ENCODE measurements at regions not wholly inside any gene's neighbourhood (a gene's known extent, or its start where the extent isn't known, plus 50 kb on each side); places are given as distances from the start of the nearest gene placed in this dataset.
A peak's percentile ranks its signal among the peaks of the same experiment; 100 is the strongest.

DNA sequence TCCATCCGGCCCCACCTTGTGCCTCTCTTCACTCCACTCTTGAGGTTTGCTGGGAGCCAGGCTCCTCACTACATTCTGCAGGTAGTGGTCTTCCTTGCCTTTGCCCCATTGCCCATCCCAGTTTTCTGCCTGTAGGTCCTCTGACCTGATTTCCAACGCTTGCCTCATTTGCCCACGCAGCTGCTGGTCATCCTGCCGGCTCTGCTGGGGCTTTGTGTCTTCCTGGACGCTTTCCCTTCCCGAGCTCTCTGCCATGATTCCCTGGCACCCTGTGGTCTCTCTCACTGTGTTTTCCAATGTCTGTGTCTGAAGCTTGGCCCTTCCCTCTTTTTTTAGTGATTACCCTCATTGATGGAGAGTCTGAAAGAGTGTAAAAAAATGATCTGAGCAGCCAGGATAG lies 451.6 kb downstream of the UTRN start:
- H3K9me3 Mint-ChIP-seq: no peaks in the 10 kb centered on the region
- 0 out of 2 replicates have a peak overlapping the region, but pooled peaks have one; percentile 2 for H3K27ac Mint-ChIP-seq
- no peak for DNase-seq
- H3K4me3 Mint-ChIP-seq: no peak overlapping the region
- peaks cover 1% of the 10 kb centered on the region; the same call in 1 of the 2 replicates for H3K27me3 Mint-ChIP-seq (ENCODE audit: insufficient read depth)
- TF ChIP-seq, protein P1, sequence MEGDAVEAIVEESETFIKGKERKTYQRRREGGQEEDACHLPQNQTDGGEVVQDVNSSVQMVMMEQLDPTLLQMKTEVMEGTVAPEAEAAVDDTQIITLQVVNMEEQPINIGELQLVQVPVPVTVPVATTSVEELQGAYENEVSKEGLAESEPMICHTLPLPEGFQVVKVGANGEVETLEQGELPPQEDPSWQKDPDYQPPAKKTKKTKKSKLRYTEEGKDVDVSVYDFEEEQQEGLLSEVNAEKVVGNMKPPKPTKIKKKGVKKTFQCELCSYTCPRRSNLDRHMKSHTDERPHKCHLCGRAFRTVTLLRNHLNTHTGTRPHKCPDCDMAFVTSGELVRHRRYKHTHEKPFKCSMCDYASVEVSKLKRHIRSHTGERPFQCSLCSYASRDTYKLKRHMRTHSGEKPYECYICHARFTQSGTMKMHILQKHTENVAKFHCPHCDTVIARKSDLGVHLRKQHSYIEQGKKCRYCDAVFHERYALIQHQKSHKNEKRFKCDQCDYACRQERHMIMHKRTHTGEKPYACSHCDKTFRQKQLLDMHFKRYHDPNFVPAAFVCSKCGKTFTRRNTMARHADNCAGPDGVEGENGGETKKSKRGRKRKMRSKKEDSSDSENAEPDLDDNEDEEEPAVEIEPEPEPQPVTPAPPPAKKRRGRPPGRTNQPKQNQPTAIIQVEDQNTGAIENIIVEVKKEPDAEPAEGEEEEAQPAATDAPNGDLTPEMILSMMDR (IDR thresholded peaks at IDR 0.05): no peak
- peaks cover 32% of the 10 kb centered on the region for H3K36me3 Mint-ChIP-seq (ENCODE audit: low read depth)
- no peaks in the 10 kb centered on the region for H3K4me1 Mint-ChIP-seq (ENCODE audit: low read depth)

DNA sequence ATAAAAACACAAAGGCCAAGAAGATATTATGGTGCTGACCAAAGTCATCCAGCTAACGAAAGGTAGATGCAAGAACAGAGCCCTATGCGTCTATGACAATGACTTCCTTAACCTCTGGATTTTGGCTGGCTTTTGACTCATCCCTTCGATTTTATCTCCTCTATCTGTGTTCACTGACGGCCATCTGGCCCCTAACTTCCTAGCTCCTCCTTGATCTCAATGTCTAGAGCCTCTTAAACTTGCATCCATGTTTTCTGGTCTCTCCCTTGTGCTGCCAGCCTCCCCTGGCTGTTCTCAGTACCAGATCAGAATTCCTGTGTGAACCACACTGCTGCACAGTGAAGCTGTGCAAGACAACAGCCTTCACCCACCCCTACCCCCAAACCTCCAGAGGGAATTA lies 452.9 kb downstream of the UTRN start:
- H3K27ac Mint-ChIP-seq: no peak overlapping the region
- H3K4me3 Mint-ChIP-seq: no peak overlapping the region
- peaks cover 1% of the 10 kb centered on the region; the same call in 1 of the 2 replicates for H3K27me3 Mint-ChIP-seq (ENCODE audit: insufficient read depth)
- DNase-seq: no peak
- H3K9me3 Mint-ChIP-seq: no peaks in the 10 kb centered on the region
- TF ChIP-seq, protein P1 (IDR thresholded peaks at IDR 0.05): no peak
- H3K36me3 Mint-ChIP-seq (ENCODE audit: low read depth): peaks cover 28% of the 10 kb centered on the region
- no peaks in the 10 kb centered on the region for H3K4me1 Mint-ChIP-seq (ENCODE audit: low read depth)

DNA sequence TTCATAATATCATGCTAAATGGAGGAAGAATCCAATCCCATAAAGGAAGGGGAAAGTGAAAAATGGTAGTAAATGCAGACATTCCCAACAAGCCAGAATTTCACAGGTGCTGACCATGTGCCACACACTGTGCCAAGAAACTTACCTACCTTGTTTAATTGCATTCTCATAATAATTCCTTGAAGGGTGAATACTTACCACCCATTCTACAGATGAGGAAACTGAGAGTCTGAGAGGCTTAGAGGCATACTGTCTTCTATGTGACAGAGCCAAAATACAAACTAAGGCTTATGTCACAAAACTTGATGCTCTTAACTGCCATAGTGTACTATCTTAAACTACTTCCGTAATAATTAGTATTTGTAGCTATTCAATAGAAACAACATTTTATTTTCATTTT lies 454.7 kb downstream of the UTRN start:
- no peak overlapping the region for H3K4me3 Mint-ChIP-seq
- TF ChIP-seq, protein P1 (IDR thresholded peaks at IDR 0.05): no peak
- no peak overlapping the region for H3K27ac Mint-ChIP-seq
- H3K9me3 Mint-ChIP-seq: no peaks in the 10 kb centered on the region
- H3K27me3 Mint-ChIP-seq (ENCODE audit: insufficient read depth): peaks cover 1% of the 10 kb centered on the region; the same call in 1 of the 2 replicates
- no peak for DNase-seq
- H3K36me3 Mint-ChIP-seq (ENCODE audit: low read depth): peaks cover 15% of the 10 kb centered on the region; the same call in 1 of the 2 replicates
- H3K4me1 Mint-ChIP-seq (ENCODE audit: low read depth): no peaks in the 10 kb centered on the region

DNA sequence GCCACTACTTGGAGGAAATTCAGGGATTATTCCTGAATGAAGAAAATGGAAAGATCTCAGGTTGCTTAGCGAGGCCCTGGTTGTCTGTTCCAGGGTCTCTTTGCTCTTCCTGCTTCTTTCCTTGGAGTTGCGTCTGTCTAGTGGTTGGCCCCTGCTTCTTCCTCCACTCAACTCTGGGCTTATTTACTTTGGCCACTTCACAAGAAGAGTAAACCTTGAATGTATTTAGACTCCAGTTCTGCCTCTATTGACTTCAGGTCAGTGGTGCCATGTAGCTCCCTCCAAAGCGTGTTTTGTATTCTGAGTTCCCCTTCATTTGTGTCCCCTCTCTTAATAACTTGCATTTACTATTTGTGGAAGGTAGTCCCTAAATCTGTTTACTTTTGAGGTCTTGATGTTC lies 456.5 kb downstream of the UTRN start:
- no peak overlapping the region for H3K27ac Mint-ChIP-seq
- peaks cover 14% of the 10 kb centered on the region; the same call in 1 of the 2 replicates for H3K36me3 Mint-ChIP-seq (ENCODE audit: low read depth)
- H3K9me3 Mint-ChIP-seq: no peaks in the 10 kb centered on the region
- H3K27me3 Mint-ChIP-seq (ENCODE audit: insufficient read depth): peaks cover 1% of the 10 kb centered on the region; the same call in 1 of the 2 replicates
- peaks cover 1% of the 10 kb centered on the region for H3K4me1 Mint-ChIP-seq (ENCODE audit: low read depth)
- TF ChIP-seq, protein P1 (IDR thresholded peaks at IDR 0.05): no peak
- no peak overlapping the region for H3K4me3 Mint-ChIP-seq
- DNase-seq: no peak

DNA sequence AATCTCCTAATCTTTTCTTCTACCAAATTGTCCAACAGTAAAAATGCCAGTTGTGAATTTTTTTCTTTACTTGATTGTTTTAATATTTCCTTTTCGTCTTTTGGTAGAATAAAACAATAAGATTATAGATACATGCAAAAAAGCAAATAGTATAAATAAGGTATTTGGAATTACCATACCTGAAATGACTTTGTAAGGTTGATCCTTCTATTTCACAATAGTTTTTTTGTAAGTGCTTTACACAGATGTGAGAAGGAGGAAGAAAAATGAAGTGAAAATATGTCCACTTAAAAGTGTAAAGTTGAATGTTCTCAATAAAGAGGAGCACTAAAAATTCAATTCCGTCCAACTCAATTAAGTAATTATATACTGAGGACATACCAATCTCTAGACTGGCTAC lies 457.6 kb downstream of the UTRN start:
- no peak for DNase-seq
- H3K27me3 Mint-ChIP-seq (ENCODE audit: insufficient read depth): no peaks in the 10 kb centered on the region
- peaks cover 8% of the 10 kb centered on the region; the same call in 1 of the 2 replicates for H3K36me3 Mint-ChIP-seq (ENCODE audit: low read depth)
- no peak overlapping the region for H3K27ac Mint-ChIP-seq
- peaks cover 12% of the 10 kb centered on the region for H3K4me1 Mint-ChIP-seq (ENCODE audit: low read depth)
- H3K4me3 Mint-ChIP-seq: no peak overlapping the region
- TF ChIP-seq, protein P1 (IDR thresholded peaks at IDR 0.05): no peak
- H3K9me3 Mint-ChIP-seq: no peaks in the 10 kb centered on the region

DNA sequence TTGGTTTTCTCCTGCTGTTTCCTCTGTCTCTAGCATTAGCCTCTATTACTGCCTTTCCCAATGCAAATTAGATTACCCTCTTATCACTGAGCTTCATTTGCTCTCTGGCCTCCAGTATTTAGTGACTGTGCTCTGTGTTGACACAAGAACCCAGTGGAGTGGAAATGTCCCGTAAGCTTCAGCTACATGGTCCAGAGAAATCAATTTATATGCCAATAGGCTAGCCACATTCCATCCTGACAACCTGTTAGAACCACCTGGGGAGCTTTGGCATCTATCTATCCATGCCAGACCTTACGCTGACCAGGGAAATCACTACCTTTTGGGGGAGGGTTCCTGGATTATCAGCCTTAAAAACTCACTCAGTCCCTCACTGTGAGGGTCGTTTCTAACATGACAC lies 459.6 kb downstream of the UTRN start:
- peaks cover 13% of the 10 kb centered on the region for H3K4me1 Mint-ChIP-seq (ENCODE audit: low read depth)
- H3K27me3 Mint-ChIP-seq (ENCODE audit: insufficient read depth): no peaks in the 10 kb centered on the region; the same call in 1 of the 2 replicates
- no peak overlapping the region for H3K27ac Mint-ChIP-seq
- no peak overlapping the region for H3K4me3 Mint-ChIP-seq
- H3K36me3 Mint-ChIP-seq (ENCODE audit: low read depth): peaks cover 12% of the 10 kb centered on the region; the same call in 1 of the 2 replicates
- H3K9me3 Mint-ChIP-seq: no peaks in the 10 kb centered on the region
- no peak for DNase-seq
- TF ChIP-seq, protein P1 (IDR thresholded peaks at IDR 0.05): no peak

All from HFFc6 (cell line).